ENCODE measurements at regions not wholly inside any gene's neighbourhood (a gene's known extent, or its start where the extent isn't known, plus 50 kb on each side); places are given as distances from the start of the nearest gene placed in this dataset.

DNA sequence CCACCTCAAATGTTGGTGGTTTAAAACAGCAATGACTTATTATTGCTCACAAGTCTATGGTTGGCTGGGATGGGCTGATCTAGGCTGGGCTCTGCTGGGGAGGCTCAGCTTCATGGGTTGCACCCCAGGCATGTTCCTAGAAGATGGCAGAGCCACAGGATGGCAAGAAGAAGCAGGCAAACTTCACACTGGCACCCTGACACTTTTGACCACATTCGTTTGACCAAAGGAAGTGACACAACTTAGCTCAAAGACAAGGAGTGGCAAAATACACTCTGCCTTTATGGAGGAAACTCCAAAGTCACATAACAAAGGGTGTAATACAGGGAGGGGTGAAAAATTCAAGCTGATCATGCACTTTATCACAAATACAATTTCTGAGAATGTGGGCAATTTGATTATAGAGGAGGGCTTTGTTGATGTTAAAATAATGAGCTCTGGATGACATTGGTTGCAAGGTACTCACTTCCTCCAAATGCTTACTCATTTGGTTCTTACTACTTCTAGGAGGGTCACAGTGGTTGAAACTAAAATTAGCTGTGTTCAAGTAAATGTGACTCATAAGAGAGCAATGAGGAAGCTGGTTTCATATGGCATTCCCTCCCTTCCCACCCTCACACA, 249.2 kb upstream of the RPS6KA3 start:
- DNase-seq, result peak; percentile 76 to 80

GRCh38 chrX:20514358-20514757, 247.6 kb upstream of the RPS6KA3 start:
- DNase-seq, result no peak

DNA sequence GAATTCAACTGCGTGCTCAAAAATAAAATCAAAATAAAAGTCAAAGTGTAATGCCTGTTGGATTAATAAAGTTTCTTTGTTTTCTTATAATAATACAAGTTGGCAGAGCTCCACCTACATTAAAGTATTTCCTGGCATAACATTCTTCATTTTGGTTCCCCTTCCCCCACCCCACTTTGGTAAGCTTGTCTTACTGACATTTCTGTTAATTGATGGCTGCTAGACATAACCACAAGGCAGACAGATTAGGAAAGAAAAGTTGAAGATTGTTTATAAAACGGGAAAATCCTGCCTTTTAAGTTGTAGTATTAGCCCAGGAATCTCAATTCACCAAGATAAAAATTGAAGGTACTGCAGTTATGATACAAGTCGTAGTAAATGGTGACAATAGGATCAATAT, 246.5 kb upstream of the RPS6KA3 start:
- DNase-seq, result no peak

DNA sequence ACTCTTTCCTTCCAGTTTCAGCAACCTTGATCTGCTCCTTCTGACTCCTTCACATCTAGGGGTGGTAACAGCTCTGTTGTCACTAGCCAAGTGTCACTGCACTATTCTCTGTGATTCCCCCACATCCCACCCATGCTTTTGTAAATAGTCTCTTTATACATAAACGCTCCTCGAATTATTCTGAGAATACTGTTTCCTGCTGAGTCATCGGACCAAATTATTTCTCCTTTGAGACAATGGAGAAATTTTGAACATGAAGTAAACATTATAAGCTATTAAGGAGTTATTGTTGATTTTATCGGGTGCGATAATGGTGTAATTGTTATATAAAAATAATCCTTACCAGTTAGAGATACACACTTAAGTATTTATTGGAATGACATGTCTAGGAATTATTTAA, 245.1 kb upstream of the RPS6KA3 start:
- DNase-seq, result no peak

- no peak for DNase-seq
Observed at GRCh38 chrX:20507901-20508620, 241.4 kb upstream of the RPS6KA3 start.

GRCh38 chrX:20506739-20507138, 240.0 kb upstream of the RPS6KA3 start:
- DNase-seq, result no peak

DNA sequence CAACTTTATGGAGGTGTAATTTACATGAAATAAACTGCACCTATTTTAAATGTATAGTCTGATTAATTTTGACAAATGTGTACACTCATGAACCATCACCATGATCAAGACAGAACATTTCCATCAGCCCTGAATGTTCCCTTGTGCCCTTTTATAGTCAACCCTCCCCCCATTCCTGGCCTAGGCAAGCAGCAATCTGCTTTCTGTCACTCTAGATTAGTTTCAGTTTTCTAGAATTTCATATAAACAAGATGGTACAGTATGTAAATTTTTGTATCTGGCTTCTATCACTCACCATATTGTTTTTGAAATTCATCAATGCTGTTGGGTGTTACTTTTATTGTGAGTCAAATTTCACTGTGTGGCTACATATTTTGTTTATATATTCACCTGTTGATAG, 234.2 kb upstream of the RPS6KA3 start:
- no peak for DNase-seq

DNA sequence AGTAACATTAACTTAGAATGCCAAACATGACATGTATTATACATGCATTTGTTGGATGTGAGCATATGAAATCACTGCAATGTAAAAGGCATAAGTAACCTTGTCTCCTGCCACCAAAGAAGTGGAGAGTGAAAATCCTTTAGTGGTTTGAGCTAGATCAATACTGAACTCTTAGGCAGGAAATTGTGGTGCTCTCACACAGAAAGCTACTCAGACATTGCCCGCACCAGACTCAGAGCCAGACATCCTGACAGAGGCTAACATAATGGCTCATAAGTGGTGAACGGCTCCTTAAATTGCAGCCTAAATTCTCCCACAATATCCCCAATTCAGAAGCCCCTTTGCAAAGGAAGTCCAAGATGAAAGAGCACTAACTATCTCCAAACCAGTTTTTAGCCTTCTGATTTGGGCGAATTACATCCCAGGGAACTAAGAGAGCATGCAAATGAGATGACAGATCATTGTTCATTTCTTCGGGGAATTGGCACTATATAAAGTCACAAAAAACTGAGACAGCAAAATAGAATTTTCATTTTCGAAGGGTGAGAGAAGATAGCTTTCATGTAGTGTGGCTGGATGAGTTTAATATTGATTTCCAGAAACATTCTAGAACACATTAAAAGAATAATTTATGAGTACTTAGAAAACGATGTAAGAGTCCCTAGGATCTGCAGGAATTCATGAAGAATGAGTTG, 233.6 kb upstream of the RPS6KA3 start:
- peak in 1 of 2 experiments; percentile 2 for DNase-seq

- DNase-seq, result no peak
Observed at GRCh38 chrX:20499763-20500162, 233.1 kb upstream of the RPS6KA3 start.

- DNase-seq, result no peak
Observed at GRCh38 chrX:20498851-20499635, 232.3 kb upstream of the RPS6KA3 start.

DNA sequence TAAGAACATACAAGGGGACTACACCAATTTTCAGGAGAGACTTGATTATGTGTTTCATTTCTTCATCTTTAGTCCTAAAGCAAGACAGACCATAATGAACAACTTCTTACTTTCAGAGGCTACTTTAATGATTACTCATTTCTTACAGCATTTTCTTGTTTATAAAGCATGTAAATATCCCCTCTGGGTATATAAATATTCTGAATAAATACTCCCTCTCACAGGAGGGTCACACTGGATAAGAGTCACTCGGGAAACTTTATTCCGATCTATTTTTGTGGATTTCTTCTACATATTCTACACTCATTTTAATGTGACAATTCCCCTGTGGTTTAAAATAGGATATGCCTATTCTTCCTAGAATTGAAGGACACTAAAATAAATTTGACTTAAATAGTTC, 228.9 kb upstream of the RPS6KA3 start:
- no peak for DNase-seq

DNA sequence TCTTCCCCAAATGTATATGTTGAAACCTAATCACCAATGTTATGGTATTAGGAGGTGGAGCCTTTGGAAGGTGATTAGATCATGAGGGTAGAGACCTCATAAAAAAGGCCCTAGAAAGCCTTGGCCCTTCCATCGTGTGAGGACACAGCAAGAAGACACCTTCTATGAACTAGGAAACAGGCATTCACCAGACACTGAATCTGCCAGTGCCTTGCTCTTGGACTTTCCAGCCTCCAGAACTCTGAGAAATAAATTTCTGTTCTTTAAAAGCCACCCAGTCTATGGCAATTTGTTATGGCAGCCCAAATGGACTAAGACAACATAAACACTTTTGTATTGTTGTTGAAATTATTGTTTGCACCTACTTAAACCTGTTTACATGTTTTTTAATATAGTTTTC, 221.8 kb upstream of the RPS6KA3 start:
- no peak for DNase-seq

GRCh38 chrX:20487227-20487626, 220.5 kb upstream of the RPS6KA3 start:
- no peak for DNase-seq

- DNase-seq, result no peak
Observed at GRCh38 chrX:20481632-20482031, 214.9 kb upstream of the RPS6KA3 start.

DNA sequence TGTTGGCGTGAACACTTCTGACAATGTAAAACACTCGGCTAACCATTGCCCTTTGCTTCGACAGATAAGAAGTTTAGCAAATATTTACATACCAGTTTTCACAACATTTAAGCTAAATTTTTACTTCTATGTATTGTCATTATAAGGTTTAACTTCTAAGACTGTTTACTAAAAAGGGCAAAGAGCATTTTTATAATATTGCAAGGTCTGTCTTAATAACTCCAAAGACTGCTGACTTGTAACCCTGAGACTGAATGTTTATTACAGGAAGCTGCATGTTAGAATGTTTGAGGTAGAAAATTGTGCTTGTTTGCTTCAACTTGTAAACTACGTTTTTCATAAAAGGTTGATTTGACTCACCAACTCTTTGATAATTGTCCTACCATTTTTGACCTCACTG, 213.2 kb upstream of the RPS6KA3 start:
- no peak for DNase-seq

GRCh38 chrX:20479048-20479447, 212.3 kb upstream of the RPS6KA3 start:
- no peak for DNase-seq

DNA sequence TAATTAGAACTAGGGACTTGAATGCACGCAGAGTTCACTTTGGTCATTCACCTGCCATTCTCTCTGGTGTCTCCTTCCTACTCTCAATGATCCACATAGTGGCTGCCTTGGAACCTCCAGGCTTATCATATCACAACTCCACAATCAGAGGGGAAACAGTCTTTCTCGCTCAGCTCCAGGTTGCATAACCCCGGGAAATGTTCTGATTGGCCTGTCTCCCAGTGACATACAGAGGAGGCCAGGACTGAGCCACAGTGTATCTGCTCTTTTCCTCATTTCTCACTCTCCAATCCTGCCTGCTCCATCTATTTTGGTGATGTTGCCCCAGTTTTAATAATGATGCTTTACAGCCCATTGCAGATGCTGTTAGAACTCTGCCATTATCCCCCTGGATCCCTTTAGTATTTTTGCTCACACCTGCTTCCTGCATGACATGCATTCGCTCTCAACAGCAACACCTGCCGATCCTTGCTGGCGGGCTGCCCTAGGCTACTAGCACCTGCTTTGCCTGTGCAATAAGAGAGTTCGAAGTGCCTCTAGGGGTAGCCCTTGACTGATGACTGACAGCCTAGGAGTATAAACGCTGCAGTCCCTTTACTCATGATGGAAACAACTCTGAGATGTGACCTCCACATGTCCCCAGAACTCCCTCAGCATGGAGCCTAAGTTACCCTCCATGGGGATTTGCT, 211.3 kb upstream of the RPS6KA3 start:
- DNase-seq, result no peak

GRCh38 chrX:20477219-20477618, 210.5 kb upstream of the RPS6KA3 start:
- no peak for DNase-seq

- no peak for DNase-seq
Observed at GRCh38 chrX:20472620-20473258, 206.0 kb upstream of the RPS6KA3 start.

DNA sequence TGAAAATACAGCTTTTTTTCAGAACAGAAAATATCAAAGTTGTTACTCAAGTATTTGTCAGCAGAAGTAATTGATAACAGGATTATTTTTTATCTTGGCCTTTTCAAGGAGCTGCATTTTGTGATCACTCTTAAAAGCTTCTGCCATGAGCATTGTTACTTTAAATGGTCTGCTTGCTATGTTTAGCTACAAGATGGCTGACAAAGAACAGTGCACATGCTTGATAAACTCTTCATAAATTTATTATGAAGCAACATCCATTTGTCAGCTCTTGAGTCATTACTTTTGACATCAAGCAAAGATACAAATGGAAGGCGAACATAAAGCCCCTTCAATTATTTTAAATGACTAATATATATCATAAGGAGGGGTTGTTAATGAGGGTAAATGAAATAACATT, 205.4 kb upstream of the RPS6KA3 start:
- DNase-seq, result no peak

- no peak for DNase-seq
Observed at GRCh38 chrX:20471483-20471882, 204.8 kb upstream of the RPS6KA3 start.

All from Kasumi-1 (cell line).